ENCODE measurements at regions not wholly inside any gene's neighbourhood (a gene's known extent, or its start where the extent isn't known, plus 50 kb on each side); places are given as distances from the start of the nearest gene placed in this dataset.

GRCh38 chr7:136807598-136807997, 60.9 kb upstream of the CHRM2 start:
- Histone ChIP-seq H3K4me3 (no peak overlapping the region), H3K4me2 (no peak overlapping the region), H3K27ac (no peak overlapping the region), H3K27me3 (no peaks in the 10 kb centered on the region), H3K9ac (no peak overlapping the region), H3K9me3 (replicated peaks in 1 of 11) (peaks cover 0 to 5% (median 0%) of the 10 kb centered on the region in 11 experiments; a peak in 1 of 22 replicates), H3K4me1 (no peaks in the 10 kb centered on the region), H4K20me1 (no peaks in the 10 kb centered on the region), H3K36me3 (no peaks in the 10 kb centered on the region)
- TF ChIP-seq Cebpa-rat (IDR thresholded peaks at IDR 0.05): no peak

DNA sequence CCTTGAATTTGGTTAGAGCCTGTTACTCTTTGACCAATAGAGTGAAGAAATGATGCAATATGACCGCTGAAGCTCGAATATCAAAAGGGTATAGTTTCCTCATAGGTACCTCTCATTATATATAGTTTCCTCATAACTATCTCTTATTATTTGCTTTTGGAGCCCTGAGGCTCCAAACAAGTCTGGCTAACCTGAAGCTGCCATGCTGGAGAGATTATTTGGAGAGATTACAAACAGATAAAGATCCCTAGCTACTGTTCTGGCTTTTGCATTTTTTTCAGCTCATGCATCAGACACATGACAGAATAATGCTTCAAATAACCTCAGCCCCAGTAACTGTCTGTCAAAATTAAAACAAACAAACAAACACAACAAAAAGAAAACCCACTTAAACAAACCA, 65.4 kb upstream of the CHRM2 start:
- Histone ChIP-seq H3K4me3 (no peak overlapping the region), H3K4me2 (no peak overlapping the region), H4K20me1 (no peaks in the 10 kb centered on the region), H3K4me1 (no peaks in the 10 kb centered on the region), H3K27ac (no peak overlapping the region), H3K9me3 (replicated peaks in 1 of 11) (no peaks in the 10 kb centered on the region), H3K27me3 (no peaks in the 10 kb centered on the region), H3K36me3 (no peaks in the 10 kb centered on the region), H3K9ac (no peak overlapping the region)
- TF ChIP-seq Cebpa-rat (IDR thresholded peaks at IDR 0.05): no peak

- Histone ChIP-seq H3K36me3 (no peaks in the 10 kb centered on the region), H3K4me1 (no peaks in the 10 kb centered on the region), H3K27me3 (no peaks in the 10 kb centered on the region), H3K4me3 (no peak overlapping the region), H4K20me1 (no peaks in the 10 kb centered on the region), H3K27ac (no peak overlapping the region), H3K4me2 (no peak overlapping the region), H3K9ac (no peak overlapping the region), H3K9me3 (replicated peaks in 1 of 11) (peaks cover 0 to 6% (median 0%) of the 10 kb centered on the region in 11 experiments; a peak in 1 of 22 replicates)
- no peak for TF ChIP-seq Cebpa-rat (IDR thresholded peaks at IDR 0.05)
Observed at GRCh38 chr7:136783934-136784333, 84.5 kb upstream of the CHRM2 start.

DNA sequence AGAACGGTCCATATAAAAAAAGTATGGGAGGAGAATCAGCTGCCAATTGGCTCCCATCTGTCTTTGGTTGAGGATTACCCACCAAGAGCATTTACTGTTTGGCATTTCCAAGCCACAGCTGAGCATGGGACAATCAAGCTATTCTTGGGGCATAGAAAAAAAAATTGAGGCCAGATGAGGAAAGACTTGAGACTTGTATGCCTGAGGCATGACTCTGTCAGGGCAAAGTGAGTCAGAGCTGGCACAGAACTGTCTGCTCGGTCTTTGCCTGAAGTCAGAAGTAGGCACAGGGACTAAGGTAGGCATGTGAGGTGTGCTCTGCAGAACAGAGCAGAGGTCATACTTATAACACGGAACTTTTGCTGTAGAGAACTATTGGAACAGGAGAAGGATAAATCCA, 126.5 kb upstream of the CHRM2 start:
- H3K4me2 ChIP-seq: no peak overlapping the region
- no peaks in the 10 kb centered on the region for H3K36me3 ChIP-seq
- TF ChIP-seq Cebpa-rat (IDR thresholded peaks at IDR 0.05): no peak

DNA sequence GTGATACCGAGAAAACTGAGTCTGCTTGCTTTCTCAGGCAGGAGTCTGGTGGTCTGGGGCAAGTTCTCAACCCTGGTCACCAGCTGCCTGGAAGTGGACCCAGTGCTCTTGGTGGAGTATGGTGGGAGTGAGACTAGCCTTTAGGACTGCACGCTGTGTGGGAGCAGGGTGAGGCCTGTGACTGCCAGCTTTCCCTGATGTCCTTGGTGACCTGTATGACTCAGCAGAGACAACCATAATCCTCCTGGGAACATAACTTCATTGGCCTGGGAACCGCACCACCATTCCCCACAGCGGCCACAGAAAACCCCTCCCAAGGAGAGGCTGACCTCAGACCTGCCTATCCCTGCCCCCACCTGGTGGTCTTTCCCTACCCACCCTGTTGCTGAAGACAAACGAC, 139.5 kb upstream of the CHRM2 start:
- Histone ChIP-seq H3K27me3 (no peaks in the 10 kb centered on the region), H3K9ac (no peak overlapping the region), H3K4me1 (no peaks in the 10 kb centered on the region), H3K27ac (no peak overlapping the region), H3K4me2 (no peak overlapping the region), H3K4me3 (no peak overlapping the region), H3K36me3 (no peaks in the 10 kb centered on the region), H3K9me3 (replicated peaks in 1 of 11) (no peaks in the 10 kb centered on the region), H4K20me1 (no peaks in the 10 kb centered on the region)
- TF ChIP-seq Cebpa-rat (IDR thresholded peaks at IDR 0.05): no peak

More for the DNA sequence above, 126.5 kb upstream of the CHRM2 start:
- Histone ChIP-seq H4K20me1 (no peaks in the 10 kb centered on the region), H3K27ac (no peak overlapping the region), H3K4me3 (no peak overlapping the region), H3K9ac (no peak overlapping the region), H3K9me3 (replicated peaks in 1 of 11) (peaks cover 15 to 27% (median 24%) of the 10 kb centered on the region in 11 experiments), H3K27me3 (no peaks in the 10 kb centered on the region), H3K4me1 (no peaks in the 10 kb centered on the region)

DNA sequence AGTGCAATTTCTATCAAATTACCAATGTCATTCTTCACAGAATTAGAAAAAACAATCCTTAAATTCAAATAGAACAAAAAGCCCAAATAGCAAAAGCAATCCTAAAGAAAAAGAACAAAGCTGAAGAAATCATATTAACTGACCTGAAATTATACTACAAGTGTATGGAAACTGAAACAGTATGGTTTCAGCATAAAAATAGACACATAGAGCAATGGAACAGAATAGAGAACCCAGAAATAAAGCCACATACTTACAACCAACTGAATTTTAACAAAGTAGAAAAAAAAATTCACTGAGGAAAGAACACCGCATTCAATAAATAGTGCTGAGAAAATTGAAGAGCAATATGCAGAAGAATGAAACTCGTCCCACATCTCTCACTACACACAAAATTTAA, 142.0 kb upstream of the CHRM2 start:
- TF ChIP-seq Cebpa-rat (IDR thresholded peaks at IDR 0.05): no peak
- H3K4me2 ChIP-seq: no peak overlapping the region
- H3K4me3 ChIP-seq: no peak overlapping the region
- no peaks in the 10 kb centered on the region for H3K27me3 ChIP-seq
- no peak overlapping the region for H3K27ac ChIP-seq
- no peaks in the 10 kb centered on the region for H3K36me3 ChIP-seq
- no peaks in the 10 kb centered on the region for H3K4me1 ChIP-seq
- H3K9ac ChIP-seq: no peak overlapping the region
- no peaks in the 10 kb centered on the region for H3K9me3 ChIP-seq (replicated peaks in 1 of 11)
- H4K20me1 ChIP-seq: no peaks in the 10 kb centered on the region

GRCh38 chr7:136717910-136718557, 150.4 kb upstream of the CHRM2 start:
- Histone ChIP-seq H3K9ac (no peak overlapping the region), H3K36me3 (no peaks in the 10 kb centered on the region), H3K4me2 (no peak overlapping the region), H3K27me3 (no peaks in the 10 kb centered on the region), H3K27ac (no peak overlapping the region), H3K4me1 (no peaks in the 10 kb centered on the region), H3K4me3 (no peak overlapping the region), H3K9me3 (replicated peaks in 1 of 11) (no peaks in the 10 kb centered on the region), H4K20me1 (no peaks in the 10 kb centered on the region)
- TF ChIP-seq Cebpa-rat (IDR thresholded peaks at IDR 0.05): no peak

DNA sequence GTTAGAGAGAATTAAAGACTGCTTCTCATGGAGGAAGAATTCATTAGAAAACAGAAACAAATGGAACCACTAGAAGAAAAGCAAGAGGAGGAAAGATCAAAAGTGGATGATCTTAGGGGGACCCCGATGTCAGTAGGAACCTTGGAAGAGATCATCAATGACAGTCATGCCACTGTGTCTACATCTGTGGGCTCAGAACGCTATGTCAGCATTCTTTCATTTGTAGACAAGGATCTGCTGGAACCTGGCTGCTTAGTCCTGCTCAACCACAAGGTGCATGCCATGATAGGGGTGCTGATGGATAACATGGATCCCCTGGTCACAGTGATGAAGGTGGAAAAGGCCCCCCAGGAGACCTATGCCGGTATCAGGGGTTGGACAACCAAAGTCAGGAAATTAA, 154.4 kb upstream of the CHRM2 start:
- no peak overlapping the region for H3K4me3 ChIP-seq
- H3K27ac ChIP-seq: no peak overlapping the region
- no peak overlapping the region for H3K4me2 ChIP-seq
- no peaks in the 10 kb centered on the region for H4K20me1 ChIP-seq
- no peak for TF ChIP-seq Cebpa-rat (IDR thresholded peaks at IDR 0.05)
- H3K4me1 ChIP-seq: no peaks in the 10 kb centered on the region
- H3K36me3 ChIP-seq: no peaks in the 10 kb centered on the region
- H3K27me3 ChIP-seq: no peaks in the 10 kb centered on the region
- H3K9me3 ChIP-seq (replicated peaks in 1 of 11): no peaks in the 10 kb centered on the region
- no peak overlapping the region for H3K9ac ChIP-seq

- Histone ChIP-seq H4K20me1 (no peaks in the 10 kb centered on the region), H3K9me3 (replicated peaks in 1 of 11) (no peaks in the 10 kb centered on the region), H3K4me3 (no peak overlapping the region), H3K36me3 (no peaks in the 10 kb centered on the region), H3K27me3 (no peaks in the 10 kb centered on the region), H3K9ac (no peak overlapping the region), H3K4me2 (no peak overlapping the region), H3K27ac (no peak overlapping the region), H3K4me1 (no peaks in the 10 kb centered on the region)
- TF ChIP-seq Cebpa-rat (IDR thresholded peaks at IDR 0.05): no peak
Observed at GRCh38 chr7:136710751-136711150, 157.7 kb upstream of the CHRM2 start.

GRCh38 chr7:136709876-136710275, 158.6 kb upstream of the CHRM2 start:
- Histone ChIP-seq H3K4me2 (no peak overlapping the region), H3K27ac (no peak overlapping the region), H3K9ac (no peak overlapping the region), H3K9me3 (replicated peaks in 1 of 11) (no peaks in the 10 kb centered on the region), H3K4me1 (no peaks in the 10 kb centered on the region), H3K4me3 (no peak overlapping the region), H4K20me1 (no peaks in the 10 kb centered on the region), H3K36me3 (no peaks in the 10 kb centered on the region), H3K27me3 (no peaks in the 10 kb centered on the region)
- no peak for TF ChIP-seq Cebpa-rat (IDR thresholded peaks at IDR 0.05)
